ENCODE measurements at regions not wholly inside any gene's neighbourhood (a gene's known extent, or its start where the extent isn't known, plus 50 kb on each side); places are given as distances from the start of the nearest gene placed in this dataset.

GRCh38 chr13:97057176-97057575 lies 62.9 kb upstream of the OXGR1 start:
- TF ChIP-seq SUZ12 (IDR thresholded peaks at IDR 0.05) (no peak), SP1 (IDR thresholded peaks at IDR 0.05) (no peak), FOXA1 (IDR thresholded peaks at IDR 0.05) (no peak), CTBP1 (IDR thresholded peaks at IDR 0.05; ENCODE audit: borderline replicate concordance) (no peak), FOXM1 (IDR thresholded peaks at IDR 0.05; ENCODE audit: borderline replicate concordance) (no peak), LEF1 (IDR thresholded peaks at IDR 0.05; ENCODE audit: borderline replicate concordance) (no peak), ZNF384 (IDR thresholded peaks at IDR 0.05) (no peak)
